GM12874 (cell line): ENCODE measurements at regions not wholly inside any gene's neighbourhood (a gene's known extent, or its start where the extent isn't known, plus 50 kb on each side); places are given as distances from the start of the nearest gene placed in this dataset.

ENCODE experiments used
- CTCF ChIP-seq: IDR thresholded peaks from 2 replicates; pipeline ENCODE4 v1.5.1; 2011; ENCODE audit warnings: low read depth, mild to moderate bottlenecking, control low read depth, low read length, moderate library complexity; ENCODE audit not compliant: insufficient read depth

DNA sequence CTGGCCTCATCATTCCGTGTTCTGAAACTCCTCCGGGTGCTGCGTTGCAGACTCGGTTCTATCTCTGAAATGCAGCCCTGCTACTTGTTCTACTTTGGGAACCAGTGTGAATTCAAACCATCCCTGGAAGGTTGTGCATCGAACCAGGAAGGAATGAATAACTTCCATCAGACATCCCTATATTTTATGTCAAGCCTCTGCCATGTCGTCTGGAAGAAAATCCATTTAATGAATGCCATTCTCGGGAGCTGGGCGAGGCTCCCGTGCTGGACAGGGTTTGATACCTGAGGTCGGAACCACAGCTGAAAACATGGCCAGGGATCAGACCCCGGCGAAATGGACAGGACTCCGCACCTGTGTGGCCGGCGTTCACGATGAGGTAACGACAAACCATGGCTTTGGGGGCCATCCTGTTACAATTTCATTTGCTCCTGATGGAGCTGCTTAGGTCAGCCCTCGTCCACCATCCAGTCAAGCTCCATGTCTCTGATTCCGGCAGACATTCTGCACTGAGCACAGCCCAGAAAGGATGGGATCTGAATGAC is 821.6 kb downstream of the GALR1 start:
- TF ChIP-seq CTCF: no peak

GRCh38 chr18:78071776-78072175 is 822.1 kb downstream of the GALR1 start:
- no peak for TF ChIP-seq CTCF

GRCh38 chr18:78072375-78072774 is 822.7 kb downstream of the GALR1 start:
- no peak for TF ChIP-seq CTCF

DNA sequence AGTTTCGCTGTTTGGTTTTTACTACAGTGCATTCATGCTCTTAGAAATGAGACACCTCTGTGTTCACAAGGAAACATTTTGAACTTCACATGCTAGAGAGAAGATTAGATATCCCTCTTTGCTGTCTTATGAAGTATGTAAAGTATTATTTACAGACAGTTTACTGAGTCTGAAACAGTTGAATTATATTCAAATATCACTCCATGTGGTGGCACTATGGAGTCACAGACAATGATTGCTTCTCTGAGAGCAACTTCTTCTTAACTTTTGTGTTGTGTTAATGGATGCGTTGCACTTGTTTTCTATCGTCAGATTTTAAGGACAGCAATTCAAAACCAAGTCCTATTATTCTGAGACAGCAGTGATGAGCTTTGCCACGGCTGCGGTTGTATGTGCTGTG is 823.6 kb downstream of the GALR1 start:
- TF ChIP-seq CTCF: no peak

DNA sequence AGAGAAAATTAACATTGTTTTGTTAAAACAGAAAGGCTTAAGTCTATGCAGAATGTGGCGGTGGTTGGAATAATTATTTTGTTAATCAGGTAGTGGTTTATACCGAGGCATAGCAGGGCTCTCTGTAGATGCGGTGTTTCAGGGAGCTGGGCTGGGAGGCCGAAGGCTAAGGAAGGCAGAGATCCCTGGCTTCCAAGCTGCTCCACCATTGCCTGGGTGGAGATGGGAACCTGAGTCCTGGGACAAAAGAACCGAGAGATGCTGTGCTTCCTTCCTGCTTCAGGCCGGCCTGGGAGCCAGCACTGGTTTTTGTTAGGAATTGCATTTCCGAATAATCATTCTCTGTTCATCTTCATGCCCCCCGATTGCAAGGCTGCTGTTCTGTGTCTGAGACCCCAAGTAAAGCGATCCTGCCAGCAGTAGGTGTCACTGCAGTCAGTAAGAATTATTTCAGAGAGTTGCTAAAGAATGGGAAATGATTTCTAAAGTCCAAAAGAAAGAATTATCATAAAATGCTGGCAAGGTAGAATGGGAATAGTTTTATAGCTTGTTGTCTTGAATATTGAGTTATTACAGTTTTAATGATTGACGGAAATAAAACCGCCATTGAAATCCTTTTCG is 824.9 kb downstream of the GALR1 start:
- no peak for TF ChIP-seq CTCF

- no peak for TF ChIP-seq CTCF
These were observed 830.4 kb downstream of the GALR1 start for GRCh38 chr18:78080081-78080480.

DNA sequence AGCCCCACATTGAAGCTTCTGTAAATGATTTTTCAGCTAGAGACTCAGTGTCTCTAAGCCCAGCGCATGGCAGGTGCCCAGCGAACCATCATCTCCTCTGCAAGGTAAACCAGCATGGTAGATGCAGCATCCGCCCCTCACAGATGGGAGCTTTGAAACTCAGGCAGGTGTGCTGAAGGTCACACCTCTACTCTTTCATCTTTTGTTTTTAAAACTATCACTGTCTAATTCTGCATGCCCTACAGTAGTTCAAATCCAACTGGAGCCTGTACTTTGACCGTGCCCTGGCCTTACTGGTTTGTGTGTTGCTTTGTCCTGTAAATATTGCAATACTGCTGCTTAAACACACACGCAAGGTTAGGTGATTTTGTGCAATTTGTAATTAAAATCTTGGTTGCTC is 831.1 kb downstream of the GALR1 start:
- TF ChIP-seq CTCF: no peak
